Bronchial epithelial cell (primary cell): ENCODE measurements at regions not wholly inside any gene's neighbourhood (a gene's known extent, or its start where the extent isn't known, plus 50 kb on each side); places are given as distances from the start of the nearest gene placed in this dataset.

Source experiments
- DNase-seq: peaks from one replicate; pipeline ENCODE4 v3.0.0-alpha.2; 2010; ENCODE audit warnings: low read depth
- FAIRE-seq: peaks from 2 replicates; lab custom pipeline; 2011; peaks lifted over from hg19 to GRCh38; lab: Jason Lieb, UNC
- H3K27me3 ChIP-seq: 2 replicates; pipeline ENCODE4 v1.5.1; 2011; ENCODE audit warnings: low read length; ENCODE audit not compliant: control insufficient read depth, insufficient read depth
- H3K36me3 ChIP-seq: 2 replicates; pipeline ENCODE4 v1.5.1; 2011; ENCODE audit warnings: low read length; ENCODE audit not compliant: control insufficient read depth, insufficient read depth
- H3K4me3 ChIP-seq: 2 replicates; pipeline ENCODE4 v1.5.1; 2011; ENCODE audit warnings: mild to moderate bottlenecking, low read depth, low read length, control low read depth
- CTCF ChIP-seq: IDR thresholded peaks from 2 replicates; pipeline ENCODE4 v1.5.1; 2011; ENCODE audit warnings: mild to moderate bottlenecking, moderate library complexity, low read length, control low read depth, inconsistent platforms; ENCODE audit not compliant: insufficient read depth, severe bottlenecking

- H3K36me3 ChIP-seq: no peaks in the 10 kb centered on the region
- FAIRE-seq (no peak), DNase-seq (no peak)
- TF ChIP-seq CTCF: no peak
- H3K27me3 ChIP-seq: no peaks in the 10 kb centered on the region
- no peak overlapping the region for H3K4me3 ChIP-seq
Measured at GRCh38 chr7:25770670-25771069, 381.3 kb upstream of the NFE2L3 start.

- Histone ChIP-seq H3K27me3 (no peaks in the 10 kb centered on the region), H3K36me3 (no peaks in the 10 kb centered on the region), H3K4me3 (no peak overlapping the region)
- no peak for TF ChIP-seq CTCF
- DNase-seq (no peak), FAIRE-seq (no peak)
Measured at GRCh38 chr7:25771491-25771890, 380.5 kb upstream of the NFE2L3 start.

GRCh38 chr7:25772802-25773201 lies 379.2 kb upstream of the NFE2L3 start:
- H3K4me3 ChIP-seq: no peak overlapping the region

GRCh38 chr7:25774675-25775074 lies 377.3 kb upstream of the NFE2L3 start:
- Histone ChIP-seq H3K36me3 (no peaks in the 10 kb centered on the region), H3K27me3 (no peaks in the 10 kb centered on the region), H3K4me3 (no peak overlapping the region)
- FAIRE-seq: no peak
- TF ChIP-seq CTCF: no peak
- no peak for DNase-seq

More at GRCh38 chr7:25772802-25773201, 379.2 kb upstream of the NFE2L3 start:
- Histone ChIP-seq H3K27me3 (no peaks in the 10 kb centered on the region), H3K36me3 (no peaks in the 10 kb centered on the region)
- DNase-seq (no peak), FAIRE-seq (no peak)
- no peak for TF ChIP-seq CTCF

GRCh38 chr7:25775570-25775969 lies 376.4 kb upstream of the NFE2L3 start:
- no peak for DNase-seq
- Histone ChIP-seq H3K4me3 (no peak overlapping the region), H3K27me3 (no peaks in the 10 kb centered on the region), H3K36me3 (no peaks in the 10 kb centered on the region)
- TF ChIP-seq CTCF: no peak
- FAIRE-seq: no peak

GRCh38 chr7:25775999-25776743 lies 375.8 kb upstream of the NFE2L3 start:
- Histone ChIP-seq H3K4me3 (no peak overlapping the region), H3K36me3 (no peaks in the 10 kb centered on the region), H3K27me3 (no peaks in the 10 kb centered on the region)
- DNase-seq: no peak
- no peak for FAIRE-seq
- TF ChIP-seq CTCF: no peak
